ENCODE measurements at regions not wholly inside any gene's neighbourhood (a gene's known extent, or its start where the extent isn't known, plus 50 kb on each side); places are given as distances from the start of the nearest gene placed in this dataset.

DNA sequence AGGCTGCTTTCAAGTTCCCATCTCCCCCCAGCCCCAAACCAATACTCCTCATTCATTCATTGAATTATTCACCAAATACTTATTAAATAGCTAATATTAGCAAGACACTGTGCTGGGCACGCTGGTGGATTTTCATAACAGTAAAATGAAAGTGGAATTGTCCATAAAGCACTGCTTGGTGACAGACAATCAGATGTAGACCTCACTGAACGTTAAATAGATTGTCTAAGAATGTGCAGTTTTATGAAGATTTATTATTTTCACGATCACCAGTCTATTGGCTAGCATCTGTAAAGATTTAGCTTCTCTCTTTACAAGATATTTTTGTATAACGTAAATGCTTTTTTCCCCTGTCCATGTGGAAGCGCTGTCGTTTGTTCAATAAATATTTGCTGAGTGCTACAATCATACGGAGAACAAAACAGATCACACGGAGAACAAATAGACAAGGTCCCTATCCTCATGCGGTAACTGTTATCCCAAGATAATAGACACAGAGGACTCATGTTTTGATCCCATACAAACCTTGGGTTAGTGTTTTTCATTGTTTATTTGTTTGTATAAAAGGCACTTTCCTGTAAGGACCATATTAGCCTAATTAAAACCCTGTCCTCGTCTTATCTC lies 397.6 kb downstream of the BCAT1 start:
- ATAC-seq (peak in 2 of 4 donors; percentile 46 to 61), DNase-seq (no peak), FAIRE-seq (no peak)
- Histone ChIP-seq H3K4me1 (no peaks in the 10 kb centered on the region), H3K27ac (no peak overlapping the region), H3K27me3 (no peaks in the 10 kb centered on the region), H3K36me3 (no peaks in the 10 kb centered on the region), H3K9me3 (no peaks in the 10 kb centered on the region), H3K4me3 (no peak overlapping the region)
- intact Hi-C loops (cut with DNase I): no loop called here
- WGBS, 2 donors: 30 to 31% methylated on average over 10 of the region's 10 CpGs
- TF ChIP-seq, protein P1, sequence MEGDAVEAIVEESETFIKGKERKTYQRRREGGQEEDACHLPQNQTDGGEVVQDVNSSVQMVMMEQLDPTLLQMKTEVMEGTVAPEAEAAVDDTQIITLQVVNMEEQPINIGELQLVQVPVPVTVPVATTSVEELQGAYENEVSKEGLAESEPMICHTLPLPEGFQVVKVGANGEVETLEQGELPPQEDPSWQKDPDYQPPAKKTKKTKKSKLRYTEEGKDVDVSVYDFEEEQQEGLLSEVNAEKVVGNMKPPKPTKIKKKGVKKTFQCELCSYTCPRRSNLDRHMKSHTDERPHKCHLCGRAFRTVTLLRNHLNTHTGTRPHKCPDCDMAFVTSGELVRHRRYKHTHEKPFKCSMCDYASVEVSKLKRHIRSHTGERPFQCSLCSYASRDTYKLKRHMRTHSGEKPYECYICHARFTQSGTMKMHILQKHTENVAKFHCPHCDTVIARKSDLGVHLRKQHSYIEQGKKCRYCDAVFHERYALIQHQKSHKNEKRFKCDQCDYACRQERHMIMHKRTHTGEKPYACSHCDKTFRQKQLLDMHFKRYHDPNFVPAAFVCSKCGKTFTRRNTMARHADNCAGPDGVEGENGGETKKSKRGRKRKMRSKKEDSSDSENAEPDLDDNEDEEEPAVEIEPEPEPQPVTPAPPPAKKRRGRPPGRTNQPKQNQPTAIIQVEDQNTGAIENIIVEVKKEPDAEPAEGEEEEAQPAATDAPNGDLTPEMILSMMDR (IDR thresholded peaks at IDR 0.05): no peak

- ATAC-seq (peak in 1 of 4 donors; percentile 29), FAIRE-seq (no peak), DNase-seq (no peak)
- 89 to 90% methylated on average over 1 of the region's 1 CpG for WGBS, 2 donors
- Histone ChIP-seq H3K27me3 (no peaks in the 10 kb centered on the region), H3K4me1 (no peaks in the 10 kb centered on the region), H3K4me3 (no peak overlapping the region), H3K9me3 (no peaks in the 10 kb centered on the region), H3K27ac (no peak overlapping the region), H3K36me3 (no peaks in the 10 kb centered on the region)
- TF ChIP-seq, protein P1 (IDR thresholded peaks at IDR 0.05): no peak
- intact Hi-C loops (cut with DNase I): no loop called here
Observed at GRCh38 chr12:24550609-24551008, 398.3 kb downstream of the BCAT1 start.

GRCh38 chr12:24546661-24547060 lies 402.2 kb downstream of the BCAT1 start:
- Histone ChIP-seq H3K4me3 (no peak overlapping the region), H3K27me3 (no peaks in the 10 kb centered on the region), H3K9me3 (no peaks in the 10 kb centered on the region), H3K4me1 (no peaks in the 10 kb centered on the region), H3K27ac (no peak overlapping the region), H3K36me3 (no peaks in the 10 kb centered on the region)
- 93 to 96% methylated on average over 2 of the region's 2 CpGs for WGBS, 2 donors
- FAIRE-seq (no peak), DNase-seq (no peak), ATAC-seq (no peak)
- TF ChIP-seq, protein P1 (IDR thresholded peaks at IDR 0.05): no peak
- intact Hi-C loops (cut with DNase I): no loop called here

GRCh38 chr12:24546084-24546483 lies 402.8 kb downstream of the BCAT1 start:
- TF ChIP-seq, protein P1 (IDR thresholded peaks at IDR 0.05): no peak
- H3K4me3 ChIP-seq: no peak overlapping the region
- no peaks in the 10 kb centered on the region for H3K9me3 ChIP-seq
- 60 to 66% methylated on average over 2 of the region's 2 CpGs for WGBS, 2 donors
- intact Hi-C loops (cut with DNase I): no loop called here
- H3K4me1 ChIP-seq: no peaks in the 10 kb centered on the region
- no peak overlapping the region for H3K27ac ChIP-seq
- FAIRE-seq (no peak), DNase-seq (no peak), ATAC-seq (no peak)
- no peaks in the 10 kb centered on the region for H3K36me3 ChIP-seq
- H3K27me3 ChIP-seq: no peaks in the 10 kb centered on the region

DNA sequence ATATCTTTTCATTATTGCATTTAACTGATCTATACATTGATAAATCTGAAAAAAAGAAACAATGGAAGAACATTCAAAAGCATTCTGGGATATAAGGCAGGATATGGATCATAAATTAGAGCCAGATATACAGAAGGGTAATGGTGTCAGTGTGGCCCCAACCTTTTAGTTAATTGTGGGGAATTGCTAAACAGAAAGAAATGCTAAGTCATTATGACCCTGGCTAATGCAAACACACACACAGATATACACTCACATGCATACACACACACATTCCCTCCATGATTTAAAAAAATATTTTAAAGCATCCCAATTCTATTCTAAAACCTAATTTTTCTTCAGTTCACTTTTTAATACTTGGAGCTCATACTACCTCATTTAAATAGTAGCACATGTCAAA lies 404.5 kb downstream of the BCAT1 start:
- no peak for ATAC-seq
- Histone ChIP-seq H3K27me3 (no peaks in the 10 kb centered on the region), H3K27ac (no peak overlapping the region), H3K4me3 (no peak overlapping the region), H3K36me3 (no peaks in the 10 kb centered on the region), H3K4me1 (no peaks in the 10 kb centered on the region), H3K9me3 (no peaks in the 10 kb centered on the region)
- FAIRE-seq: no peak
- TF ChIP-seq, protein P1 (IDR thresholded peaks at IDR 0.05): no peak
- DNase-seq: no peak
- intact Hi-C loops (cut with DNase I): no loop called here

All from pancreas (tissue), 10 donors.